Hepatocyte (in vitro differentiated cells): ENCODE measurements at regions not wholly inside any gene's neighbourhood (a gene's known extent, or its start where the extent isn't known, plus 50 kb on each side); places are given as distances from the start of the nearest gene placed in this dataset.

Experiments
- EZH2 ChIP-seq: fragments of 200-600 bp; sonication (generic); IDR thresholded peaks from 2 replicates; pipeline ENCODE4 v1.6.1; 2016; ENCODE audit warnings: antibody characterized with exemption, mild to moderate bottlenecking, borderline replicate concordance
- EZH2phosphoT487 ChIP-seq: fragments of 200-600 bp; sonication (generic); IDR thresholded peaks from one replicate; pipeline ENCODE4 v1.6.1; 2018; ENCODE audit warnings: antibody characterized with exemption, mild to moderate bottlenecking, low read depth, moderate library complexity; ENCODE audit not compliant: unreplicated experiment, severe bottlenecking
- TF ChIP-seq, protein P1 (sequence below): fragments of 200-600 bp; sonication (generic); IDR thresholded peaks from 2 replicates; pipeline ENCODE4 v1.5.1; 2016; ENCODE audit warnings: antibody characterized with exemption, mild to moderate bottlenecking; ENCODE audit not compliant: poor library complexity

DNA sequence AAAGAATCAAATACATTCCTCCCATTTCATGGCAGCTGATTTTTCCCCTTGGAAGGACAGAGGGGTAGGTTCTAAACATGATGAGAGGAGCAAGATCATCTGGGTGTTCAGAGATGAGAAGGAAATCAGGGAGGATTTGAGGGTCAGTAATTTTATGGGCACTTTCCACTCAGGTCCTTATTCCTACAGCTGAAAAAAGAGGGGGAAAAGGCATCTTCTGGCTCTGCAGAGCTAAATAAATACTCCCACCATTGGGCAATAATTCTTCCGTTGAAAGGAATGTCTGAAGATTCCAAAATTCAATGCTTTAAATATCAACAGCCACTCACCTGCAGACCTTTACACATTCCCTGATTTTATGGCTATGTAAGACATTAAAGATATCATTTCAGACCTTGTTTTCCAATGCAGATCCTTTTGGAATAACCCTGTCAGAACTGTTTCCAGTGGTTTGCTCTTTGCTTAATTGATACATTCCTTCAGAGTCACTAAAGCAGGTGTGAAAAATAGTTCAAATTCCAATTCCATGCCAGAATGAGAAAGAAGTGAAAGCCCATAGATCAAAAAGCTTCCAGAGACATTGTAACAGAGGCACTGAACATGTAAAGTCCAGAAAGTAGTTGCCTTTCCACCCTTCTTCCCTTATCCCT lies 233.3 kb upstream of the KRR1 start:
- TF ChIP-seq, protein P1, sequence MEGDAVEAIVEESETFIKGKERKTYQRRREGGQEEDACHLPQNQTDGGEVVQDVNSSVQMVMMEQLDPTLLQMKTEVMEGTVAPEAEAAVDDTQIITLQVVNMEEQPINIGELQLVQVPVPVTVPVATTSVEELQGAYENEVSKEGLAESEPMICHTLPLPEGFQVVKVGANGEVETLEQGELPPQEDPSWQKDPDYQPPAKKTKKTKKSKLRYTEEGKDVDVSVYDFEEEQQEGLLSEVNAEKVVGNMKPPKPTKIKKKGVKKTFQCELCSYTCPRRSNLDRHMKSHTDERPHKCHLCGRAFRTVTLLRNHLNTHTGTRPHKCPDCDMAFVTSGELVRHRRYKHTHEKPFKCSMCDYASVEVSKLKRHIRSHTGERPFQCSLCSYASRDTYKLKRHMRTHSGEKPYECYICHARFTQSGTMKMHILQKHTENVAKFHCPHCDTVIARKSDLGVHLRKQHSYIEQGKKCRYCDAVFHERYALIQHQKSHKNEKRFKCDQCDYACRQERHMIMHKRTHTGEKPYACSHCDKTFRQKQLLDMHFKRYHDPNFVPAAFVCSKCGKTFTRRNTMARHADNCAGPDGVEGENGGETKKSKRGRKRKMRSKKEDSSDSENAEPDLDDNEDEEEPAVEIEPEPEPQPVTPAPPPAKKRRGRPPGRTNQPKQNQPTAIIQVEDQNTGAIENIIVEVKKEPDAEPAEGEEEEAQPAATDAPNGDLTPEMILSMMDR: no peak
- TF ChIP-seq EZH2 (no peak), EZH2phosphoT487 (no peak)
